ENCODE measurements at regions not wholly inside any gene's neighbourhood (a gene's known extent, or its start where the extent isn't known, plus 50 kb on each side); places are given as distances from the start of the nearest gene placed in this dataset.

DNA sequence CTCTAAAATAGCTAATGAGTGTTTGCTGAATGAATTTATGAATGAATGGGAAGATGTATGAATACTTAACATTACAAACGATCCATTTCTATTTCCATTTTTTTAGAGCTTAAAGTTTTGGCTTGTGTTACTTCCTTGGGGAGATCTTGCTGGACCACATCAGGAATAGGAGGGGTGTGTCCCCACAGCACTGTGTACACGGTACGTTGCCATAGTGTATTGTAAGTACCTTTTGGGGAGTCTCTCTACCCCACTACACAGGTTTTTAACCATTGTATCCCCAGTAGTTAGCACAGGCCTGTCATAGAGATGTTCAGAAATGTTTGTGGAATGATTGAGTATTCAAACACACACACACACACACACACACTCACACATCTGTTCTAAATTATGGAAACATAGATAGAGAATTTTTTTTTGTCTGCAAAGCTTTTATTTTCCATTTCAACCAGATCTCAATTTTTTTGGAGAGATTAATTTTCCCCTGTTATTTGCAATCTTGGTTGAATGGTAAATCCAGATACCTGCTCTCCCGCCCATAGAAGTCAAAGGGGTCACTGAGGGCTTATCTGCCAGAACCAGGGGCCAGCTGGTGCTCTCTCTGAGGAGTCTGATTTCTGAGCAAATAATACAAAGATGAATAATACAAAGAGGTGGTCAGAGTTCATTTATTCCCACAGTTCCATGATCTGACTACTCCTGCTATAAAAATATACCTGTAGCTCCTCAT is 471.0 kb downstream of the INSC start:
- DNase-seq, result no peak

- DNase-seq, result no peak
Measured at GRCh38 chr11:15586741-15587473, 472.2 kb downstream of the INSC start.

GRCh38 chr11:15589070-15589626 is 474.4 kb downstream of the INSC start:
- DNase-seq, result no peak

DNA sequence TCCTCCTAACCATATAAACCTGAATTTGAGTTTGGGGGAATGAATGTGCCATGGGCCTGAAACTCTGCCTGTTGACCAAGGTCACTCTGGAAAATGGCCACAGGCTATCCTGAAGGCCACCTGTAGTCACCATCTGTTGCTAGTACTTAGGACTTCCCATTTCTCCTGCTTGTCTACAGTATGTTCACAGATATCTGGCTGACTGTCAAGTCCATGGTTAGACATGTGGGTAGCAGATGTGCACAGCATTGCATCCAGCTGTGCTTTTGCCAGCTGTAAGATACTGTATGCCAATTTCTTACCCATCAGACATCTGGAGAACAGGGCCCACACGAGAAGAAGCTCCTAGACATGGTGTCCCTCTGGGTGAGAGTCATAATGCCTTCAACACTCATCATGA is 475.4 kb downstream of the INSC start:
- no peak for DNase-seq

- DNase-seq, result no peak
Measured at GRCh38 chr11:15591112-15591537, 476.4 kb downstream of the INSC start.

DNA sequence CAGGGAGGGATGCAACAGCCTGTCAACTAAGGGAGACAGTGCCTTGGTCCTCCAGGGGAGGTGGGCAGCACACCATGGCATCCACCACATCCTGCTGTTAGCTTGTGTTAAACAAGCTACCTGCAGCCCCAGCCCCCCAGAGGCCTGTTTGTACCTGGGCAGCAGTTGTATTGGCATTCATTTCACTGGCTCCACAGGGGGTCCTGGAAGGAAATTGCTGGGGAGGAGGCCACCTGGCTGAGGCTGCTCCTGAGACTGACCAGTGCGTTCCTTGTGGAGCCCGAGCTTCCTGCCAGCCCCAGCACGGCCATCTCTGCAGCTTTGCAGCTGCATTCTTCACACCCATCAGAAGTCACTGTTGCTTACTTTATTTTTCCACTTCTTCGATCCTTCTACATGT is 479.9 kb downstream of the INSC start:
- DNase-seq, result no peak

GRCh38 chr11:15599376-15599775 is 484.7 kb downstream of the INSC start:
- no peak for DNase-seq

DNA sequence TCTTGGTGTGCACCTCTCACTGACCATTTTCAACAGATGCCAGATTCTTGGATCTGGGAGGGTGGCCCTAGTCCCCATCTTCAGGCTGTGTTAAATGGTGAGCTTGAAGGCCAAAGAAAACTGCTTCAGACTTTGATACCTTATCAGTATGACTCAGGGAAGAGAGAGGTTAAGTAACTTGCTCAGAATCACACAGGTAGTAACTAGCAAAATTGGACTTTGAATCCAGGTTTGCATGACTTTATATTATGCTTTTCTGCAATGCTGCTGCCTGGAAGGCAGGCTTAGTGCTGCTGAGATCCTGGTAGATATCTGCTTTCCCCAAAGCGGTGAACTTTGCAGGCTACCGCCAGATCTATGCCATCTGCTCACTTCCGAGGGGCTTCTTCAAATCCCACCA is 487.3 kb downstream of the INSC start:
- DNase-seq, result no peak

- no peak for DNase-seq
Measured at GRCh38 chr11:15602785-15603567, 488.3 kb downstream of the INSC start.

DNA sequence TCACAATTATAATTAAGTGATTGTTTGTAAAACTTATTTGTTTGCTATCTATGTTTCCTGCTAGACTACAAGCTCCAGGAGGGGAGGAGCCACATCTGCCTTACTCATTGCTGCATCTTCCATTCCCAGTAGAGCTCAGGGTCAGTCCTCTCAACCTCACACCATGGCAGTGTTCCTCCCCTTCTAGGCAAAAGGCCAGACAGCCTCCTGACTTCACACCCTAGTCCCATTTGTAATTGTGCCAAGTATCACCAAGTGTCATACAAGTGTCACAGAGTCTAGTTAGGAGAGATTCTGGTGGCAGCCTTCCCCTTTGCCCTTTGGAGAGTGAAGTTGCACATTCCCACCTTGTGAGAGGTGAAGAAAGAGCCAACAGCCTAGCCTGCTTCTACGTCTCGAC is 490.4 kb downstream of the INSC start:
- no peak for DNase-seq

DNA sequence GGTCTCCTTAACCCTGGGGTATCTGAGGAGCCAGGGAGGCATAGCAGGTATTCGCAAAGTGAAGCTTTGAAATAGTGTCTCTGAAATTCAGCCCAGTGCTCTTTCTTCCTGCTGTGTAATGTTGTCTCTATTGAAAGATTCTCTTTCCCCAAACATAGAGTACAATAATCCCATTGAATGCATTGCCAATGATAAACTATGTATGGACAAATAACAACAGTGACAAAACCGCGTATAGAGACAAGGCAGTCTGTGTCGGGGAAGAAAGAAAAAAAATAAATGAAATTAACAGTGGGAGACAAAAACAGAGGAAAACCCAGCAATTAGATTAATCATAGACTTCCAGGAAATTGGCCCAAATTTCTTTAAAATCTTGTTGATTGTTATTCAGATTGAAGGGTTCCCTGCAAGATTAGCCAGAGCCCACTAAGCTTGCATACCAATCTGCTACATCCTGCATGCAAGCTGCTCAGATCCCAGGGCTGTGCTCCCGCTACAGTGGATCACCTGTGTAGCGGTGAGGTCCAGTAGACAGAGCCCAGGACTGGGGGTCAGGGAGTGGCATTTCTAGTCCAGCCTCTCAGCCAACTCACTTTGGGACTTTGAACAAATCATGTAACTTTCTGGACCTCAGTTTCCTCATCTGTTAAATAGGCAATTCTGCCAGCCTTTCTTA is 492.8 kb downstream of the INSC start:
- DNase-seq, result no peak

DNA sequence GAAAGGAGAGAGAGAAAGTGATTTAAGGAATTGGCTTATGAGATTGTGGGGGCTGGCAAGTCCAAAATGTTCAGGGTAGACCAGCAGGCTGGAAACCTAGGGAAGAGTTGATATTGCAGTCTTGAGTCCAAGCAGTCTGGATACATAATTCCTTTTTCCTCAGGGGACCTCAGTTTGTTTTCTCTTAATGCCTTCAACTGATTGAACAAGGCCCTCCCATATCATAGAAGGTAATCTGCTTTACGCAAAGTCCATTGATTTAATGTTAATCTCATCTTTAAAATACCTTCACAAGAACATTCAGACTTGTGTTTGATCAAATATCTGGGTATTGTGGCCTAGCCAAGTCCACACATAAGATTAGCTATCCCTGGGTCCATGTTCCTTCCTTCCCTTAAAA is 494.7 kb downstream of the INSC start:
- no peak for DNase-seq

DNA sequence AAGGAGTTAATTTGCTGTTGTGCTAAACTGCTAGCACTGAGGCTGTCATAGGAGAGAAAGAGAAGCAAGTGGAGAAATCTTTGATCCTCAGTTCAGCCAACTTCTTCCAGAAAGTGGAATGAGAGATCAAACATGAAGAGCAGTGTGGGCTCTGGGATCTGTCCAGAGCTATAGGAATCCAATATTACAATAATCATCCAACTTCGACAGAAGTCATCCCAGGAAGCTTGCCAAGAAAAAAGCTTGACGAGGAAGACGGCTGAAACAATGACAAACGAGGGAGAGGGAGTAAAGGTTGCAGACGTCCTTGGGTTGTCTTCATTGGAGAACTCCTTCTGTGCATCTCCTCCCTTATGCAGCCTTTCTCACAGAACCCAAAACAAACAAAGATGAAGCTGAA is 496.2 kb downstream of the INSC start:
- DNase-seq, result no peak

- no peak for DNase-seq
Measured at GRCh38 chr11:15613251-15613650, 498.5 kb downstream of the INSC start.

DNA sequence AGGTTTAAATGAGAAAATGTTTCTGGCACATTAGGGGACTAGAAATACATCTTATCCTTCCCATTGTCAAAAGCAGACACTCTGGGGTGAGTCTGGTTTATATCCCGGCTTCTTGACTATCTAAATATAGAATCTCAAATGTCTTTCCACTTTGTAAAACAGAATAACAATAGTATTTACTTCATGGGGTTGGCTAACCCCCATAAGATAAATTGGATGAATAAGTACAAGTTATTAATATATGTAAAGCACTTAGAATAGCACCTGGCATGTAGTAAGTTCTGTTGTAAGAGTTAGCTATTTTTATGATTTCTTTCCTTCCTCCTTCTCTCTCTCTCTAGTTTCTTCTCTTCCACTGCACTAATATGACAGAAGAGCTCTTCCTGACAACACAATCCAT is 499.1 kb downstream of the INSC start:
- no peak for DNase-seq

DNA sequence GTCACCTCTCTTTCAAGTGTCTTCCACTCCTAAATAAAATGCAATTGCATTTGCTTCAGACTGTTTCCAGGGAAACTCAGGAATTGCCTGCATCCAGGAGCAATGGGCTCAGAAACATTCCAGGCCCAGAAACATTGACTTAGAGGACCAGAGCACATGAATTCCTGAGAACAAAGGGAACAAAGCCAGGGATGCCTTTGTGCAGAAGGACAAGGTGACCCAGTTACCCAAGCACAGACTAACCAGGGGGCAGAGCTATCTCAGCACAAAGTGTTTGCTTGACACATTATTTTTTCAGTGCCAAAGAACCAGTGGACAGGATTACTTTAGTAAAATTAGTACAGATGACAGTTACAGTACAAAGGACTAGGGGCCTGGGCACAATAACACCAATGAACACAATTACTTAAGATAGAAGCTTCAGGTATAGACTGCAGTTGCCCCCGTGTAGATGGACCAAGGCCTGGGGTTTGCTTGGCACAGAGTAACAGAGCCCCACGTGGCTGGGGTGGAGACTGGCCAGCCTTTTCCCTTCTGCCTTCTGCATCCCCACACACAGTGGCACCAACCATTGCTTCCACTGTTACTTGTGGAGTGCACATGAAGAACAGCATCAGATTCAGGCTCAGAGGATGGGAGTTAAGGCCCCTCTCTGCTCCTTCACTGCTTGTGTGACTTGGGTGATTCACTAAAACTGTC is 500.8 kb downstream of the INSC start:
- DNase-seq, result no peak

DNA sequence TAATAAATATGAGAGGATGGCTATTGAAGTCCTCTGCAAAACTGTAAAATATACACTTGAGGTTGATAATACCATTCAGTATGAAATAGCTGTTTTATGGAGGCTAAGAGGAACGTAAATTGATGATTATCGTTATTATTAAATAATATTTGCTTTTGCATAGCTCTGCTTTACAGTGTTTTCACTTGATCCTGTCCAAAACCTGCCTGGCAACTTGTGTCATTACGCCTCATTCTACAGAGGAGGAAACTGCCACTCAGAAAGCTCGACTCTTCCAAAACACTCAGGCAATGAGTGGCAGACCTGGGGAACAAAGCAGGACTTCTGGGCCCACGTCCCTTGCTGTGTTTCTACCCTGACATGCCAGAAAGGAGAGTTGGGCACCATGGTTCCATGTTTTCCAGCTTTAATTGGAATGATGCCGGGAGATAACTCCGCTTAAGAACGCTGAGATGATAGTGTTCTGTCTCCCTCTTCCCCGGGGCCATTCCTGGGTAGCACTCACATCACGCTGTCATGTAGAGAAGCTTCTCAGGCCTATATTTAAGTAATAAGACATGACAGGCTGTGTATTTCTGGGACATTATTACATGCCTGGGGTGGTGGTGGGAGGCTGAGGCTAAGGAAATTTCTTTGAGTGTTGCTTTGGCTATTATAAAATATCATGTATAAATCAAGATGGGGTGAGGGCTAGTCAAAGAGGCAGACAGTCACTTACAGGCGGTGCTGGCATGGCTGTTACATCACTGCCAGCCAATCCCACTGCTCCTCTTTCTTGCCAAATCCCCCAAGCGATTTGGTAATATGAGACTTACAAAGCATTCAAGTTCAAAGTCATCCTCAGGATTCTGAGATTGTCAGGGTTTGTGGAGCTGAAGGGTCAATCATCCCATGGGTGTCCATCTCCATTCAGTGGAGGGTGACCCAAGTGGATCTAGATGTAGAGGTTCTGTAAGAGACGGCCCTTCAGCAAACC is 501.7 kb downstream of the INSC start:
- no peak for DNase-seq

DNA sequence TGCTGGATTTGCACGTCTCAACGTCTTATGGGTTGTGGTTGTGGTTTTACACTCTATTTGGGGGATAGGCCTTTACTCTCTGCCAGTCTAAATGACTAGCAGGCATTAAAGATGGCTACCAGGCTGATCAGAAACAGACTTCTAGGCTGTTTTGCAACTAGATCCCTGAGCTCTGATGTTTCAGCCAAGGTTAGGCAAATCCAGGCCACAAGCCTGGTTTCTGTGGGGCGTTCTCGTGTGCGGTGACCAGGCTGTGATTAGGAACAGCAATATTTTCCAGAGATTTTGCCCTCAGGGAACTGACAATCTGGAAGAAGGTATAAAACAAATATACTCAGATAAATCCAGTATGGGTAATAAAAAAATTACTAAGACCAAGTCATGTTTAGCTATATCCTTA is 502.4 kb downstream of the INSC start:
- DNase-seq, result no peak

DNA sequence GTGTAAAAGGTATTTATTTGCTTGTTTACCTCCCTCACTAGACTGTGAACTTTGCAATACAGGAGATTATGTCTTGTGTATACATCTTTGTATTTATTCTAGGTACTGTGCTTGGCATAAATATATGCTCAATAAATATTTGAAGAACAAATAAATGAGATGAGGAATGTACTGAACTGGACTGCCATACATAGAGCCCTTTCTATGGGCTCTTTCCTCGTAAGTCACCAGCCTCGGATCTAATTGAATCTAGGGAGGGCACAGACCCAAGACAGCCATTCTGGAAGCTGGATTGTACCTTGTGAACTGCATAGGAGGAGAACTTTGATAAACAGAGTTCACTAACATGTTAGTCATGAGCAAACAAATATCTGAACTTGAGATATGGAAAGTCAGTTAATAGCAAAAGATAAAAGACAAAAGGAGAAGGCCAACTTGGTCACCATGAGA is 503.9 kb downstream of the INSC start:
- DNase-seq, result no peak

GRCh38 chr11:15621565-15621964 is 506.8 kb downstream of the INSC start:
- DNase-seq, result no peak
